GM18502 (cell line): ENCODE measurements at regions not wholly inside any gene's neighbourhood (a gene's known extent, or its start where the extent isn't known, plus 50 kb on each side); places are given as distances from the start of the nearest gene placed in this dataset.
"Not testable (repeated sequence)": the region's sequence is repeated elsewhere in the genome, so short reads cannot be mapped to it uniquely, and the experiment has no call there.

Source experiments
- ATAC-seq: cut with Tn5 transposase; IDR thresholded peaks from one replicate; pipeline ENCODE4 v1.9.1; 2021; ENCODE audit warnings: mild to moderate bottlenecking; ENCODE audit not compliant: unreplicated experiment, poor library complexity

DNA sequence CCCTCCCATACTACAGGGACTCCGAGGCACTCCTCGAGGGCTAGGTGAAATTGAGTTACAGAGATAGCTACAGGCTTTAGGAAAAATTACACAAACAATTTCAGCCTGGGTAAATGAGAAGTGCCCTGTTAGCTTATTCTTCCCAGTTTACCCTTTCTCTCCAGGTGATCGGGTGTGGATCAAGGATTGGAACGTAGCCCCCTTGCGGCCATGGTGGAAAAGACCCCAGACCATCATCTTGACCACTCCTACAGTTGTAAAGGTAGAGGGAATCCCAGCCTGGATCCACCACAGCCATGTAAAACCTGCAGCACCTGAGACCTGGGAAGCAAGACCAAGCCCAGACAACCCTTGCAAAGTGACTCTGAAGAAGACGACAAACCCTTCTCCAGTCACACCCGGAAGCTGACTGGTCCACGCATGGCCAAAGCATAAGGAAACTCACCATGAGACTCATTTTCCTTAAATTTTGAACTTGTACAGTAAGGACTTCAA lies 600.6 kb downstream of the UQCRFS1 start:
- no peak for ATAC-seq

GRCh38 chr19:28611227-28611914 lies 601.6 kb downstream of the UQCRFS1 start:
- ATAC-seq, result not testable (repeated sequence)

DNA sequence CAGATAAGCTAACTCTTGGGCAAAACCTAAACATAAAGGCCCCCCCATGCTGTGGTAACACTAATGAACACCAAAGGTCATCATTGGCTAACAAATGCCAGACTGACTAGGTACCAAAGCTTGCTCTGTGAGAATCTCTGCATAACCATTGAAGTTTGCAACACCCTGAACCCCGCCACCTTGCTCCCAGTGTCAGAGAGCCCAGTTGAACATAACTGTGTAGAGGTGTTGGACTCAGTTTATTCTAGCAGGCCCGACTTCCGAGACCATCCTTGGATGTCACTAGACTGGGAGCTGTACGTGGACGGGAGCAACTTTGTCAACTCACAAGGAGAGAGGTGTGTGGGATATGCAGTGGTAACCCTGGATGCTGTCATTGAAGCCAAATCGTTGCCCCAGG lies 602.2 kb downstream of the UQCRFS1 start:
- no peak for ATAC-seq

- no peak for ATAC-seq
Observed at GRCh38 chr19:28609944-28610343, 603.0 kb downstream of the UQCRFS1 start.

DNA sequence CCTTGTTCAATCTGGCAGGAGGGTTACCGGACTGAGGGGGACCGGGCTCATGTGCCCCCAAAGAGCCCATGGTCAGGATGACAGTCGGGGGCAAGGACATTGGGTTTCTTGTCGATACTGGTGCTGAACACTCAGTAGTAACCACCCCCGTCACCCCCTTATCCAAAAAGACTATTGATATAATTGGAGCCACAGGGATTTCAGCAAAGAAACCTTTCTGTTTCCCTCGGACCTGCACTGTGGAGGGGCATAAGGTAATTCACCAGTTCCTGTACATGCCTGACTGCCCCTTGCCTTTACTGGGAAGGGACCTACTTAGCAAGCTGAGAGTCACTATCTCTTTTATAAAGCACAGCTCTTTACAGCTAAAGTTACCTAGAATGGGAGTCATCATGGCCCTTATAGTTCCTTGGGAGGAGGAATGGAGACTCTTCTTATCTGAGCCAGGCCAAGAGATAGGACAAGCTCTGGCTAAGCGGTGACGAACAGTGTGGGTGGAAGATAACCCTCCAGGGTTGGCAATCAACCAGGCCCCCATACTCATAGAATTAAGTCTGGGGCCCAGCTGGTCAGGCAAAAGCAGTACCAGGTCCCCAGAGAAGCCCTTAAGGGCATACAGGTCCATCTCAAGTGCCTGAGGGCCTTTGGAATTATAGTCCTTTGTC lies 603.7 kb downstream of the UQCRFS1 start:
- no peak for ATAC-seq

DNA sequence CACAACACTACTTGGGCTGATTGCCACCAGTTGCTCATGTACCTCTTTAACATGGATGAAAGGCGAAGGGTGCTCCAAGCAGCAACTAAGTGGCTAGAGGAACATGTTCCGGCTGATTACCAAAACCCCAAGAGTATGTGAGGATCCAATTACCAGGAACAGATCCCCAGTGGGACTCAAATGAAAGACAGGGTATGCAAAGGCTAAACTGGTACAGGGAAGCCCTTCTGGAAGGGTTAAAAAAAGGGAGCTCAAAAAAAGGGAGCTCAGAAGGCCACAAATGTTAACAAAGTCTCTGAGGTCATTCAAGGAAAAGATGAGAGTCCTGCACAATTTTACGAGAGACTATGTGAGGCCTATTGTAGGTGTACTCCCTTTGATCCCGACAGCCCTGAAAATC lies 604.7 kb downstream of the UQCRFS1 start:
- ATAC-seq, result no peak

DNA sequence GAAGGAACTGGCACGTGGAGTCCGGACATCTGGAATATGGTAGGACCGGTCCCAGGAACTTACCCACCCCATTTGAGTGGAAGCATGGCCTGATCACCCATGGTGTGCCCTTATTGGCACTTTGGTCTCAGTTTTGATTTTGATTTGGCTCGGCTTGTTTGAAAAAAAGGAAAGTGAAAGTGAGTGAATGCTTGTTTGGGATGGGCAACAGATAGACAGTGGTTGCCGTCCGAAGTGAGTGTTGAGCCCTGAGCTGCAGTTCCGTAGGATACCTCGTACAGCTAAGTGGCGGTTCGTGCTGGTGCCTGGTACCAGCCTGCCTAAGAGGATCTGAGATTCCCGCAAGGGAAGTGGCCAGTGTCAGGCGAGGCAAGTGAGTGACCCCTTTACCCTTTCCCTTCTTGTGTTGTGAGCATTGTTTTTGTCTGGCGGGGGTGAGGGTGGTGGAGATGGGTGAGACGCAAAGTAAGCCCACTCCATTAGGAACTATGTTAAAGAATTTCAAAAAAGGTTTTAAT lies 605.8 kb downstream of the UQCRFS1 start:
- ATAC-seq, result no peak

DNA sequence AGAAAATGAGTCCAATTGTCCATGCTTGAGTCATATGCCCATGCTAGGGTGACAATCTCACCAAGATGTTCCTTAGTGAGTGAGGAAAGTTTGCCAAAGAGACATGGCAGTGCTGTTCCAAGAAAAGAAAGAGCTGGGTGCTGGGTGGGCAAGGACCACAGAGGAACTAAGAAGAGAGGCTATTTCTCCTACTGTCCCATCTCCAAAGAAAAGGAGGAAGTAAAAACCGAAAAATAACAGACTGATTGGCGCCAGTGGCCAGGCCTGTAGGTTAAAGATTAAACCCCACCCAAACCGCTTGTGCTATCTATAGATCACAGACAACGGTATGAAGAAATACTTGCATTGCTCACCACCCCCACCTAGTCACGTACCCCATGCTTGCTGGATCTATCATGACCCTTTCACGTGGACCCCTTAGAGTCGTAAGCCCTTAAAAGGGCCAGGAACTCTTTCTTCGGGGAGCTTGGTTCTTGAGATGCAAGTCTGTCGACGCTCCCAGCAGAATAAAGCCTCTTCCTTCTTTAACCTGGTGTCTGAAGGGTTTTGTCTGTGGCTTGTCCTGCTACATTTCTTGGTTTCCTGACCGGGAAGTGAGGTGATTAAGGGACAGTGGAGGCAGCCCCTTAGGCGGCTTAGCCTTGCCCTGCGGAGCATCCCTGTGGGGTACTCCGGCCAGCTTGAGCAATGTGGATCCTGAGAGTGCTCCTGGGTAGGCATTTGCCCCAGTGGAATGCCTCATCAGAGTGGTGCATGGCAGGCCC lies 606.5 kb downstream of the UQCRFS1 start:
- no peak for ATAC-seq

GRCh38 chr19:28605501-28606268 lies 607.3 kb downstream of the UQCRFS1 start:
- ATAC-seq, result no peak

GRCh38 chr19:28603453-28603852 lies 609.5 kb downstream of the UQCRFS1 start:
- no peak for ATAC-seq

DNA sequence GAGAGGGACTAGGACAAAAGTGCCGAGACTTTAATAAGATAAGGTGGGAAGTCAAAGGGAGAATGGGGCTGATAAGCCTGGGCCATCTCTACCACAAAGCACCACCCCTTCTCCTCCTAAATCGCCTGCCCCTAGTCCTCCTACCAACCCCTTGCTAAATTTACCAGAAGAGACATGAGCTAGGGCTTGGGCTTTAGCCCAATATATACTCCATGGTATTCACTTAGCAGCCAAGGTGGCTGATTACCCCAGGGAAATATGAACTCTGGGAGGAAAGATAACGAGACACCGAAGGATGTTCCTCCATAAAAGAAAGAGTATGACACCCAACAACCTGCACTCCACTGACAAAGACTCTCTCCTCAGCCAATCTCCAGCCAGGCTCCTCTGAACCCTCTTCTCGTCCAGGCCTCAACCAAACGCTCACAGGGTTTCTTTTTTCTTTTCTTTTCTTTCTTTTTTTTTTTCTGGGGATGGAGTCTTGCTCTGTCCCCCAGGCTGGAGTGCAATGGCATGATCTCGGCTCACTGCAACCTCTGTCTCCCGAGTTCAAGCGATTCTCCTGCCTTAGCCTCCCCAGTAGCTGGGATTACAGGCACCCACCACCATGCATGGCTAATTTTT lies 610.2 kb downstream of the UQCRFS1 start:
- no peak for ATAC-seq

DNA sequence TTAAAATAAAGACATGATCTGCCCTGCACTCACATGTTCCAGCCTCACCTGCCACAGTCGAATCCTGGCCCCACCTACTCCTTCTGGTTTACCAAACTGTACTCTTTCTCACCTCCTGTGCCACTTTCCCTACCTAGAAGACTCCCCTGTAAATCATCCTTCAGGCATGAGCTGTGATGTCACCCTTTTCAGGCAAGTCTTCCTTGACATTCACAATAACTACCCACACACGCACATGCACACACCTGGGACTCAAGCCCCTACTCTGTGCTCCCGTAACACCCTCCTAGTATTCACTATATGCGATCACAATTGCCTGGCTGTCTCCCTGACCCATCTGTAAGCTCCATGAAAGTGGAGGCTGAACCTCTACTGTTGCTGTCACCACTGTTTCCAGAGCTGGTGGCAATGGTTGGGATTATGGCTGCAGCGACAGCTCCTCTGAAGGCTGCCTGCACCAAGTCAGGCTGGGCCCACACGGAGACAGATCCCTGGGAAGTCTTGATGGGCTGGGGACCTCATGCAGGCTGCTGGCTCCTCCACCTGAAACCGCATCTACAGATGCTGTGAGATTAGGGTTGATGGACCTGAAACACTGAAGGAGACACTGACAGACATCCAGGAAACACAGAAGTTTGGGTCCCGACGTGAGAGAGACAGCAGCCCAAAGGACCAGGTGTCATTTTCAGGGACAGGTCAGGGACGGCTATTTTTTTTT lies 611.1 kb downstream of the UQCRFS1 start:
- no peak for ATAC-seq

GRCh38 chr19:28598861-28599260 lies 614.1 kb downstream of the UQCRFS1 start:
- ATAC-seq, result no peak

- no peak for ATAC-seq
Observed at GRCh38 chr19:28596561-28597071, 616.3 kb downstream of the UQCRFS1 start.

- no peak for ATAC-seq
Observed at GRCh38 chr19:28595722-28596480, 617.0 kb downstream of the UQCRFS1 start.

GRCh38 chr19:28594737-28595136 lies 618.2 kb downstream of the UQCRFS1 start:
- ATAC-seq, result no peak

- not testable (repeated sequence) for ATAC-seq
Observed at GRCh38 chr19:28589991-28590411, 623.0 kb downstream of the UQCRFS1 start.

- ATAC-seq, result no peak
Observed at GRCh38 chr19:28586474-28586873, 626.5 kb downstream of the UQCRFS1 start.
